Transverse colon (tissue), 4 donors: ENCODE measurements at regions not wholly inside any gene's neighbourhood (a gene's known extent, or its start where the extent isn't known, plus 50 kb on each side); places are given as distances from the start of the nearest gene placed in this dataset.

Experiments used
- DNase-seq: peaks from one replicate; pipeline ENCODE4 v3.0.0-alpha.2; 2019
- H3K27ac ChIP-seq, 4 donors: fragments of 200-600 bp; sonication (generic); 2 replicates each; pipeline ENCODE4 v1.5.1; 2016 to 2018; ENCODE audit warnings: inconsistent platforms in 4 of 4
- H3K27me3 ChIP-seq: fragments of 200-600 bp; sonication (generic); 2 replicates; pipeline ENCODE4 v1.5.1; 2017; ENCODE audit warnings: inconsistent platforms
- H3K36me3 ChIP-seq, 4 donors: fragments of 200-600 bp; sonication (generic); 2 replicates each; pipeline ENCODE4 v1.5.1; 2017 to 2019; ENCODE audit warnings: inconsistent platforms in 4 of 4
- H3K4me1 ChIP-seq, 4 donors: fragments of 200-600 bp; sonication (generic); 2 replicates each; pipeline ENCODE4 v1.5.1; 2017 to 2020; ENCODE audit warnings: inconsistent platforms in 4 of 4
- H3K4me3 ChIP-seq, 4 donors: fragments of 200-600 bp; sonication (generic); 1 replicate in 1 of 4; 2 replicates in 3 of 4; pipeline versions ENCODE4 v1.5.1 to v1.6.1; 2017 to 2019; ENCODE audit warnings: inconsistent platforms in 4 of 4
- H3K9me3 ChIP-seq, 2 donors: fragments of 200-600 bp; sonication (generic); 2 replicates each; pipeline ENCODE4 v1.5.1; 2017 to 2019; ENCODE audit warnings: inconsistent platforms in 2 of 2
- CTCF ChIP-seq, 5 experiments: fragments of 200-600 bp in 3 of 5; fragments of 450-650 bp in 2 of 5; sonication (generic) in 3 of 5; IDR thresholded peaks; 1 replicate in 2 of 5; 2 replicates in 3 of 5; pipeline ENCODE4 v1.5.1; 2016 to 2017; ENCODE audit warnings: antibody characterized with exemption in 5 of 5, inconsistent platforms in 3 of 5, mild to moderate bottlenecking in 2 of 5, moderate library complexity in 1 of 5
- EP300 ChIP-seq: sonication (generic); formaldehyde crosslinking; IDR thresholded peaks from one replicate; pipeline ENCODE4 v1.6.1; 2017; ENCODE audit warnings: antibody characterized with exemption, low read depth
- POLR2A ChIP-seq: fragments of 450-650 bp; IDR thresholded peaks from one replicate; pipeline ENCODE4 v1.6.1; 2016; ENCODE audit warnings: antibody characterized with exemption, mild to moderate bottlenecking, moderate library complexity
- POLR2AphosphoS5 ChIP-seq, 3 donors: sonication (generic); formaldehyde crosslinking; IDR thresholded peaks; one replicate each; pipeline ENCODE4 v1.6.1; 2016; ENCODE audit warnings: antibody characterized with exemption in 3 of 3
- WGBS, 2 donors: methylation state at CpG; one replicate each; pipeline ENCODE4 v1.1.5; 2018; ENCODE audit warnings: low coverage in 1 of 2; 5-methylcytosine and 5-hydroxymethylcytosine counted together
- in situ Hi-C, 4 donors: fragments of 200-750 bp; cut with MboI; loops; one replicate each; pipeline versions ENCODE4 v1.15.0 to v1.15.1; 2017; ENCODE audit warnings: low sequenced_read_pairs in 3 of 4, low pct_ligation_motif_present in 1 of 4, low pct_unique_long_range_greater_than_20kb in 1 of 4
- intact Hi-C: fragments of 100-400 bp; cut with DNase I; formaldehyde crosslinking; loops from one replicate; pipeline ENCODE4 v1.15.1; 2023; ENCODE audit warnings: low total_unique reads

- in situ Hi-C loops, result no loop called here
- Histone ChIP-seq H3K36me3 (no peaks in the 10 kb centered on the region), H3K4me1 (no peaks in the 10 kb centered on the region), H3K9me3 (no peaks in the 10 kb centered on the region), H3K27ac (no peak overlapping the region), H3K4me3 (no peak overlapping the region), H3K27me3 (no peaks in the 10 kb centered on the region)
- no peak for DNase-seq
- TF ChIP-seq POLR2A (no peak), POLR2AphosphoS5 (IDR thresholded peaks at IDR 0.05) (no peak), EP300 (no peak), CTCF (IDR thresholded peaks at IDR 0.05) (no peak)
- WGBS, 2 donors, result 79 to 100% methylated on average over 1 to 3 of the region's 3 CpGs
- intact Hi-C loops, result no loop called here
Measured at GRCh38 chr12:24681570-24681969, 267.3 kb downstream of the BCAT1 start.

- Histone ChIP-seq H3K4me3 (no peak overlapping the region), H3K36me3 (no peaks in the 10 kb centered on the region), H3K27ac (no peak overlapping the region), H3K4me1 (no peaks in the 10 kb centered on the region), H3K27me3 (no peaks in the 10 kb centered on the region), H3K9me3 (no peaks in the 10 kb centered on the region)
- intact Hi-C loops (no loop called here), in situ Hi-C loops (no loop called here)
- no peak for TF ChIP-seq POLR2AphosphoS5 (IDR thresholded peaks at IDR 0.05)
- no peak for TF ChIP-seq EP300
- no peak for TF ChIP-seq CTCF (IDR thresholded peaks at IDR 0.05)
- no peak for TF ChIP-seq POLR2A
- no peak for DNase-seq
- 65 to 90% methylated on average over 2 to 3 of the region's 3 CpGs for WGBS, 2 donors
Measured at GRCh38 chr12:24679126-24679525, 269.8 kb downstream of the BCAT1 start.

GRCh38 chr12:24678436-24678835, 270.5 kb downstream of the BCAT1 start:
- no peaks in the 10 kb centered on the region for H3K27me3 ChIP-seq
- no peaks in the 10 kb centered on the region for H3K36me3 ChIP-seq
- WGBS, 2 donors, result 72 to 100% methylated on average over 1 to 2 of the region's 2 CpGs
- H3K9me3 ChIP-seq, result no peaks in the 10 kb centered on the region
- H3K4me1 ChIP-seq, result no peaks in the 10 kb centered on the region
- H3K4me3 ChIP-seq, result no peak overlapping the region
- in situ Hi-C loops, result no loop called here
- no peak overlapping the region for H3K27ac ChIP-seq
- no peak for DNase-seq
- no peak for TF ChIP-seq POLR2A
- no peak for TF ChIP-seq EP300
- TF ChIP-seq POLR2AphosphoS5 (IDR thresholded peaks at IDR 0.05), result no peak
- TF ChIP-seq CTCF (IDR thresholded peaks at IDR 0.05), result no peak
- intact Hi-C loops, result no loop called here

- Histone ChIP-seq H3K4me1 (no peaks in the 10 kb centered on the region), H3K36me3 (no peaks in the 10 kb centered on the region), H3K27me3 (no peaks in the 10 kb centered on the region), H3K27ac (no peak overlapping the region), H3K9me3 (no peaks in the 10 kb centered on the region), H3K4me3 (no peak overlapping the region)
- 44 to 74% methylated on average over 2 of the region's 2 CpGs for WGBS, 2 donors
- DNase-seq, result no peak
- intact Hi-C loops, result no loop called here
- TF ChIP-seq EP300, result no peak
- no peak for TF ChIP-seq POLR2A
- no peak for TF ChIP-seq POLR2AphosphoS5 (IDR thresholded peaks at IDR 0.05)
- TF ChIP-seq CTCF (IDR thresholded peaks at IDR 0.05), result no peak
- in situ Hi-C loops, result no loop called here
Measured at GRCh38 chr12:24668563-24668962, 280.3 kb downstream of the BCAT1 start.
